ENCODE measurements at regions not wholly inside any gene's neighbourhood (a gene's known extent, or its start where the extent isn't known, plus 50 kb on each side); places are given as distances from the start of the nearest gene placed in this dataset.
"Not testable (repeated sequence)": the region's sequence is repeated elsewhere in the genome, so short reads cannot be mapped to it uniquely, and the experiment has no call there.

DNA sequence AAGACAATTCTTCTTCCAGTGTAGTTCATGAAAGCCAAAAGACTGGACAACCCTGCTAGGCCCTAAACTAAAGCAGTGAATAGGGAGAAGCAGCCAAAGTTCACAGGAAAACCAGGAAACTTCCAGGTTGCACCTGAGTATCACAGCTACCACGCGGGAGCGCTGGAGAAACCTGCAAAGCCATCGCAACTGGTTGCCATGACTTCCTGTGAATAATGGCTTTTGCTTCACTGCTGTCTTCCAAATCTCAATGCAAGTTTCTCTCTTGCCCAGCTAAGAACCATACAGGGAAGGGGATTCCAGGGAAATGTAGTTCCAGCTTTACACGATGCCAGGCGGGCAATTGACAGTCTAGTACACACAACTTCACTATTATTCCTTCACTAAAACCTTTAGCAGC is 114.1 kb downstream of the GXYLT1 start:
- no peak overlapping the region for H3K4me3 ChIP-seq (ENCODE audit: low read length)

DNA sequence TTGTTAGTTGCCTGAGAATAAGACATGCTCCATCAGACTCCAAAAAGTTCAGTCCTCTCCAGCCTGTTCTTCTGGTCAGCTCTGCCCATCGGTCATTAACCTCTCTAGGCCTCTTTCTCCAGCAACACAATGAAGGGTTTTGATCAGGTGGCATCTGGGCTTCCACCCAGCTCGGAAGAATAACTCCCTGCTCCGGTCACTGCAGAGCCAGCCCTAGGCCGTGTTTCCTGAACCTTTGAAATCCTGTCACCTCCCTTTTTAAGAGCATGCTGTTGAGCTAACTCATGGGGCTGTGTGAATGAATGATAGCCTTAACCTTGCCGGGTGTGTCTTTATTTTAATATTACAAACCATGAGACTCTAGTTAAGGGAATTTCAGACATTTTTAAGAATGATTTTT is 117.1 kb downstream of the GXYLT1 start:
- whole genome bisulfite sequencing, result 91% methylated on average over 5 of the region's 5 CpGs
- H3K27me3 ChIP-seq (ENCODE audit: insufficient read depth, low read length), result peaks cover 10% of the 10 kb centered on the region; the same call in 1 of the 2 replicates
- H3K9me3 ChIP-seq (ENCODE audit: insufficient read depth, low read depth, low read length), result no peaks in the 10 kb centered on the region
- H3K4me1 ChIP-seq (ENCODE audit: insufficient read depth, low read length), result 0 out of 2 replicates have a peak, but pooled peaks cover 3% of the 10 kb centered on the region
- no peak overlapping the region for H3K9ac ChIP-seq (ENCODE audit: low read depth, low read length)
- no peak overlapping the region for H3K27ac ChIP-seq (ENCODE audit: low read depth, low read length)
- H3K4me3 ChIP-seq (ENCODE audit: low read length), result no peak overlapping the region
- no peaks in the 10 kb centered on the region for H3K36me3 ChIP-seq (ENCODE audit: insufficient read depth, low read length)

More for the DNA sequence above, 114.1 kb downstream of the GXYLT1 start:
- Histone ChIP-seq H3K27me3 (ENCODE audit: insufficient read depth, low read length) (no peaks in the 10 kb centered on the region), H3K9ac (ENCODE audit: low read depth, low read length) (no peak overlapping the region), H3K9me3 (ENCODE audit: insufficient read depth, low read depth, low read length) (no peaks in the 10 kb centered on the region), H3K36me3 (ENCODE audit: insufficient read depth, low read length) (no peaks in the 10 kb centered on the region), H3K27ac (ENCODE audit: low read depth, low read length) (no peak overlapping the region), H3K4me1 (ENCODE audit: insufficient read depth, low read length) (no peaks in the 10 kb centered on the region)
- 97% methylated on average over 6 of the region's 6 CpGs for WGBS

DNA sequence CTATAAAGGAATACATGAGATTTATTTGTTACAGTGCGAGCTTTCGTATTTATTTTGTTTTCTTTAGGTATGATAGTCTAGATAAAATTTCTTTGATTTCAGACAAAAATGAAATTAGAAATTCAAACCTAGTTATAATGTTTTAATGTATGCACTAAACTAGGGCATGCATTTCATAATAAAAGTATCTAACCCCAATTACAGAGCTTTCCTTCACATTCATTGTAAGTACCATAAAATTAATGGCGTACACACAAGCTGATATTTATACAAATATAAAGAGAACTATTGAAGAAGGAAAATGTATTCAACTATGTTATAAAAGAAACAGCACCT is 120.2 kb downstream of the GXYLT1 start:
- Histone ChIP-seq H3K9ac (ENCODE audit: low read depth, low read length) (no peak overlapping the region), H3K27me3 (ENCODE audit: insufficient read depth, low read length) (peaks cover 10% of the 10 kb centered on the region; the same call in 1 of the 2 replicates), H3K9me3 (ENCODE audit: insufficient read depth, low read depth, low read length) (no peaks in the 10 kb centered on the region), H3K36me3 (ENCODE audit: insufficient read depth, low read length) (no peaks in the 10 kb centered on the region), H3K27ac (ENCODE audit: low read depth, low read length) (no peak overlapping the region), H3K4me1 (ENCODE audit: insufficient read depth, low read length) (peaks cover 9% of the 10 kb centered on the region; the same call in 1 of the 2 replicates), H3K4me3 (ENCODE audit: low read length) (no peak overlapping the region)
- WGBS, result no CpG with 5 or more reads among the region's 3 CpGs

DNA sequence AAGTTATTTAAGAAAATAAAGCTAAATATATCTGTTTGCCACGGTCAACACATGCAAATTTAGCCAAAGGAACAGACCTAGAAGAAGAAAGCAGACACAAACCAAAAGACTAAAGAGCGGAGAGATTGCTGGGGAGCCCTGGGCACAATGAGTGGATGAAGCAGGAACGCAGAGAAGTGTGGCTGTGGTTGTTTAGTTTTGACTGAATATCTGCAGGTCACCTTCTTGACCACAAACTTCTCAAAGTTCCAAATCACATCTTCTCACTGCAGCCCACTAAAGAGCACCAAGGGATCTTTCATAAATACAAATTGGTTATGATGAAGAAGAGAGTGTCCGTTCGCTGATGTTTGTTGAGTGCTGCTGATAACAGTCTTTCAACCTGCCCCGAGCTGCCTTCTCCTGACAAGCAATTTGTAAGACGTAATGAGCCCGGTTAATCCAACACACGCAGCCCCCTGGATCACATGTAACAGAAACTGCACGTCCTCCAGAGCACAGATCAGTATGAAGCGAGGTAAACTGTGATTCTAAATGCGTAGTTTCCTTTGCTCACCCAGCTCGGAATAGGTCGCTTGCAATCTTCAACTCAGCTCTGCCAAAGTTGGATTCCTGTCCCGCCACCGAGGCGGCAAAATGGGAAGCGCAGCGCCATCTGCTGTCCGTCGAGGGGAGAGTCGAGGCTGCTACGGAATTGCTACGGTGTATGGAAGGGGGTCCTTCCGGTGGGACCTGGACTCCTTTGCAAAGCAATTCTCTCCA is 120.8 kb downstream of the GXYLT1 start:
- H3K27me3 ChIP-seq (ENCODE audit: insufficient read depth, low read length), result peaks cover 10% of the 10 kb centered on the region; the same call in 1 of the 2 replicates
- H3K9ac ChIP-seq (ENCODE audit: low read depth, low read length), result no peak overlapping the region
- WGBS, result 26% methylated on average over 22 of the region's 25 CpGs
- H3K9me3 ChIP-seq (ENCODE audit: insufficient read depth, low read depth, low read length), result no peaks in the 10 kb centered on the region
- no peaks in the 10 kb centered on the region for H3K36me3 ChIP-seq (ENCODE audit: insufficient read depth, low read length)
- H3K4me3 ChIP-seq (ENCODE audit: low read length), result peak overlapping the region; percentile 30; the same call in 1 of the 2 replicates
- H3K4me1 ChIP-seq (ENCODE audit: insufficient read depth, low read length), result peaks cover 9% of the 10 kb centered on the region; the same call in 1 of the 2 replicates
- no peak overlapping the region for H3K27ac ChIP-seq (ENCODE audit: low read depth, low read length)

DNA sequence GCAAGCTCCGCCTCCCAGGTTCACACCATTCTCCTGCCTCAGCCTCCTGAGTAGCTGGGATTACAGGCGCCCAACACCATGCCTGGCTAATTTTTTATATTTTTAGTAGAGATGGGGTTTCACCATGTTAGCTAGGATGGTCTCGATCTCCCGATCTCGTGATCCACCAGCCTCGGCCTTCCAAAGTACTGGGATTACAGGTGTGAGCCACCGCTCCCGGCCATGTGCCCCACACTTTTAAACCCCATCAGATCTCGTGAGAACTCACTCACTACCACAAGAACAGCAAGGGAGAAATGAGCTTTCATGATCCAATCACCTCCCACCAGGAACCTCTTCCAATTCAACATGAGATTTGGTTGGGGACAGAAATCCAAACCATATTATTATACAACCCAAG is 122.7 kb downstream of the GXYLT1 start:
- H3K4me3 ChIP-seq (ENCODE audit: low read length); H3K9me3 ChIP-seq (ENCODE audit: insufficient read depth, low read depth, low read length); H3K9ac ChIP-seq (ENCODE audit: low read depth, low read length); H3K36me3 ChIP-seq (ENCODE audit: insufficient read depth, low read length); H3K4me1 ChIP-seq (ENCODE audit: insufficient read depth, low read length); H3K27ac ChIP-seq (ENCODE audit: low read depth, low read length): not testable (repeated sequence)
- 94% methylated on average over 9 of the region's 9 CpGs for WGBS
- peaks cover 10% of the 10 kb centered on the region; the same call in 1 of the 2 replicates for H3K27me3 ChIP-seq (ENCODE audit: insufficient read depth, low read length)

DNA sequence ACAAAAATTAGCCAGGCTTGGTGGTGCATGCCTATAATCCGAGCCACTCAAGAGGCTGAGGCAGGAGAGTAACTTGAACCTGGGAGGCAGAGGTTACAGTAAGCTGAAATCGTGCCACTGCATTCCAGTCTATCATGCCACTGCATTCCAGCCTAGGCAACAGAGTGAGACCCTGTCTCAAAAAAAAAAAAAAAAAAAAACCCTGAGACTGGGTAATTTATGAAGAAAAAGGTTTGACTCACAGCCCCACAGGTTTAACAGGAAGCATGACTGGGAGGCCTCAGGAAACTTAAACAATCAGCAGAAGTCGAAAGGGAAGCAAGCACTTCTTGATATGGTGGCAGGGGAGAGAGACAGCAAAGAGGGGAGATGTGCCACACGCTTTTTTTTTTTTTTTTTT is 123.2 kb downstream of the GXYLT1 start:
- H3K9me3 ChIP-seq (ENCODE audit: insufficient read depth, low read depth, low read length), result no peaks in the 10 kb centered on the region
- no peaks in the 10 kb centered on the region for H3K36me3 ChIP-seq (ENCODE audit: insufficient read depth, low read length)
- peaks cover 10% of the 10 kb centered on the region; the same call in 1 of the 2 replicates for H3K27me3 ChIP-seq (ENCODE audit: insufficient read depth, low read length)
- H3K4me3 ChIP-seq (ENCODE audit: low read length), result no peak overlapping the region
- H3K9ac ChIP-seq (ENCODE audit: low read depth, low read length), result no peak overlapping the region
- WGBS, result 84% methylated on average over 4 of the region's 4 CpGs
- H3K4me1 ChIP-seq (ENCODE audit: insufficient read depth, low read length), result peaks cover 9% of the 10 kb centered on the region; the same call in 1 of the 2 replicates
- no peak overlapping the region for H3K27ac ChIP-seq (ENCODE audit: low read depth, low read length)

DNA sequence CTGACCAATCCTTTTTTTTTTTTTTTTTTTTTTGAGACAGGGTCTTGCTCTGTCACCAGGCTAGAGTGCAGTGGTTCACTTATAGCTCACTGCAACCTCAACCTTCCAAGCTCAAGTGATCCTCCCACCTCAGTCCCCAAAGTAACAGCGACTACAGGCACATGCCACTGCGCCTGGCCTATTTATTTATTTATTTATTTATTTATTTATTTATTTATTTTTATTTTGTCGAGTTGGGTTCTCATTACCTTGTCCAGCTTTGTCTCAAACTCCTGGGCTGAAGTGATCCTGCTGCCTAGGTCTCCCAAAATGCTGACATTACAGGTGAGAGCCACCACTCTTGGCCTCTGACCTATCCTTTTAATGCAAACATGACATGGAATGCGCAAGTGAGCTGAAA is 124.4 kb downstream of the GXYLT1 start:
- H3K27me3 ChIP-seq (ENCODE audit: insufficient read depth, low read length), result peaks cover 10% of the 10 kb centered on the region; the same call in 1 of the 2 replicates
- no peaks in the 10 kb centered on the region for H3K36me3 ChIP-seq (ENCODE audit: insufficient read depth, low read length)
- no peak overlapping the region for H3K4me3 ChIP-seq (ENCODE audit: low read length)
- no peak overlapping the region for H3K27ac ChIP-seq (ENCODE audit: low read depth, low read length)
- 94% methylated on average over 2 of the region's 4 CpGs for WGBS
- no peak overlapping the region for H3K9ac ChIP-seq (ENCODE audit: low read depth, low read length)
- H3K9me3 ChIP-seq (ENCODE audit: insufficient read depth, low read depth, low read length), result no peaks in the 10 kb centered on the region
- H3K4me1 ChIP-seq (ENCODE audit: insufficient read depth, low read length), result peaks cover 9% of the 10 kb centered on the region; the same call in 1 of the 2 replicates

DNA sequence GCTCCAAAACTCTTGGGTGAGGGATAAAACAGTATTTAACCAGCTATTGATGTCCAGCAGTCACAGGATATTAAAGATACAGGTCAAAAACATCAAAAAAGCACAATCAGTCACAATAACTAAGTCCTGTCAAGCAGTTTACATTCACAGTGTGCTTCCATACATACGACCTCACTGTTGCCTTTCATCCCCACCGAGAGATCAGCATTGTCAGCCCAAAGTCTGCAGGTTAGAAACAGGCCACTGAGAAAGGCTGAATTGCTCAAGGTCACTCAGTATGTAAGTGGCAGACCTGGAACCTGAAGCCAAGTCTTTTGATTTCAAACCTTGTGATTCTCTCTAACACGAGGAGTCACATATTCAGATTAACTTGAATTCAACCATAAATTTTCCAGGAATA is 124.9 kb downstream of the GXYLT1 start:
- no peak overlapping the region for H3K27ac ChIP-seq (ENCODE audit: low read depth, low read length)
- H3K27me3 ChIP-seq (ENCODE audit: insufficient read depth, low read length), result peaks cover 10% of the 10 kb centered on the region; the same call in 1 of the 2 replicates
- peaks cover 9% of the 10 kb centered on the region; the same call in 1 of the 2 replicates for H3K4me1 ChIP-seq (ENCODE audit: insufficient read depth, low read length)
- no peaks in the 10 kb centered on the region for H3K9me3 ChIP-seq (ENCODE audit: insufficient read depth, low read depth, low read length)
- 28% methylated on average over 3 of the region's 3 CpGs for WGBS
- no peak overlapping the region for H3K9ac ChIP-seq (ENCODE audit: low read depth, low read length)
- H3K36me3 ChIP-seq (ENCODE audit: insufficient read depth, low read length), result no peaks in the 10 kb centered on the region
- no peak overlapping the region for H3K4me3 ChIP-seq (ENCODE audit: low read length)

DNA sequence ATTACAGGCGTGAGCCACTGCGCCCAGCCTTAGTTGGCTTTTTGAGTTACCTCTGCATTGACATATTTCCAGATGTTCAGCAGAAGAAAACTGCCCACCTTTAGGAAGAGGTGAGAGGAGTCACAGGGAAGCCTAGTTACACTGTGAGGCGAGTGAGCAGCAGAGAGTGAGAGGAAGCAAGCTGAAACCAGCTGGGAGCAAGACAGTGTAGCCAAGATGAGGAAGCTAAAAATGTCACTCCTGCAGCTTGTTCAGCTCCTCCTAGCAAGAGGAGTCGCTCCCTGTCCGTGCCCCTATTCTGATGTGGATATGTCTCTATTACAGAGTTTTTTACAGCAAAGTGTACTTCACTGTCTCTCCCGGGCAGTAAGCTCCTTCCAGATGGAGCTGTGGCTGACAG is 127.6 kb downstream of the GXYLT1 start:
- 92% methylated on average over 6 of the region's 6 CpGs for WGBS
- Histone ChIP-seq H3K9me3 (ENCODE audit: insufficient read depth, low read depth, low read length) (no peaks in the 10 kb centered on the region), H3K27ac (ENCODE audit: low read depth, low read length) (no peak overlapping the region)

DNA sequence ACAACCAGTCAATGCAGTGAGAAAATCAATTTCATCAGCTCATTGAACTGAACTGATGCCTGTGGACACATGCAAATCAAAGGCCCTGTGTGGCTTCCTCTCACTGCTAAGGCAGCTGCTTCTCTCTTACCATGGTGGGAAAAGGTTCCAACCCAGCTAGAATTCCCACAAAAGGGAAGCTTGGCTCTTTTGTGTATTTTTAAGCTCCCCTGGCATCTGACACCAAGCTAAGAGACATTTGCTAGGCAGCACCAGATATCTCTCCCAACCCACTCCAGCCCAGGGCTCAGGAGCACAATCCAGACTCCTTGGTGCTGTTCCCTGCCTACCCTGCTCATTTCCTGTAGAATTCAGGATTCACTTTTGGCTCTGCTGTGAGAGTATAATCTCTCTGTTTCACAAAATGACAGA is 129.6 kb downstream of the GXYLT1 start:
- no peaks in the 10 kb centered on the region for H3K36me3 ChIP-seq (ENCODE audit: insufficient read depth, low read length)
- H3K9ac ChIP-seq (ENCODE audit: low read depth, low read length), result no peak overlapping the region
- no peak overlapping the region for H3K27ac ChIP-seq (ENCODE audit: low read depth, low read length)
- no peaks in the 10 kb centered on the region for H3K9me3 ChIP-seq (ENCODE audit: insufficient read depth, low read depth, low read length)
- H3K4me3 ChIP-seq (ENCODE audit: low read length), result no peak overlapping the region
- no peaks in the 10 kb centered on the region for H3K27me3 ChIP-seq (ENCODE audit: insufficient read depth, low read length)
- peaks cover 8% of the 10 kb centered on the region; the same call in 1 of the 2 replicates for H3K4me1 ChIP-seq (ENCODE audit: insufficient read depth, low read length)

More for the DNA sequence above, 127.6 kb downstream of the GXYLT1 start:
- Histone ChIP-seq H3K27me3 (ENCODE audit: insufficient read depth, low read length) (no peaks in the 10 kb centered on the region), H3K4me1 (ENCODE audit: insufficient read depth, low read length) (peaks cover 8% of the 10 kb centered on the region; the same call in 1 of the 2 replicates), H3K9ac (ENCODE audit: low read depth, low read length) (no peak overlapping the region), H3K36me3 (ENCODE audit: insufficient read depth, low read length) (no peaks in the 10 kb centered on the region), H3K4me3 (ENCODE audit: low read length) (no peak overlapping the region)

DNA sequence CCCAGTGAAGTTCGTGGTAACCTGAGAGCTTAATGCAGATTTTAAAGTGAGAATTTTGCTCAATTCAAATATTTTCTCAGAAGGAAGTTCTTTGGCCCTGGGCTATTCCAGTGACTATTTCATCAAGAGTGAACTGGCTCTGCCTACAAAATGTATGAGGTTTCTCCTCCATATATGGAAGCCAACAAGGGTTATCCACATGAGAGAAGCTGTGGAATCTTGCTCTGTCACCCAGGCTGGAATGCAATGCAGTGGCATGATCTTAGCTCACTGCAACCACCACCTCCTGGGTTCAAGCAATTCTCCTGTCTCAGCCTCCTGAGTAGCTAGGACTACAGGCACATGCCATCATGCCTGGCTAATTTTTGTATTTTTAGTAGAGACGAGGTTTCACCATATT is 132.2 kb downstream of the GXYLT1 start:
- H3K9me3 ChIP-seq (ENCODE audit: insufficient read depth, low read depth, low read length); H3K9ac ChIP-seq (ENCODE audit: low read depth, low read length); H3K27me3 ChIP-seq (ENCODE audit: insufficient read depth, low read length); H3K4me3 ChIP-seq (ENCODE audit: low read length); H3K36me3 ChIP-seq (ENCODE audit: insufficient read depth, low read length); H3K4me1 ChIP-seq (ENCODE audit: insufficient read depth, low read length); H3K27ac ChIP-seq (ENCODE audit: low read depth, low read length): not testable (repeated sequence)
- 92% methylated on average over 2 of the region's 2 CpGs for whole genome bisulfite sequencing
